GM13976 (cell line): ENCODE measurements at regions not wholly inside any gene's neighbourhood (a gene's known extent, or its start where the extent isn't known, plus 50 kb on each side); places are given as distances from the start of the nearest gene placed in this dataset.

Experiments used
- DNase-seq: peaks from one replicate; pipeline ENCODE4 v3.0.0; 2012; ENCODE audit warnings: low spot score
- in situ Hi-C: fragments of 300-500 bp; cut with MboI; formaldehyde crosslinking; loops from one replicate; pipeline ENCODE4 v1.12.0; 2022; ENCODE audit warnings: low sequenced_read_pairs, mixed read lengths, inconsistent platforms; ENCODE audit not compliant: unreplicated experiment
- TF ChIP-seq, protein P1 (sequence below): IDR thresholded peaks from 2 replicates; pipeline ENCODE4 v1.5.1; 2012; ENCODE audit warnings: borderline replicate concordance, mild to moderate bottlenecking; ENCODE audit not compliant: insufficient read depth; ENCODE audit errors: extremely low read depth, missing control alignments, control extremely low read depth

DNA sequence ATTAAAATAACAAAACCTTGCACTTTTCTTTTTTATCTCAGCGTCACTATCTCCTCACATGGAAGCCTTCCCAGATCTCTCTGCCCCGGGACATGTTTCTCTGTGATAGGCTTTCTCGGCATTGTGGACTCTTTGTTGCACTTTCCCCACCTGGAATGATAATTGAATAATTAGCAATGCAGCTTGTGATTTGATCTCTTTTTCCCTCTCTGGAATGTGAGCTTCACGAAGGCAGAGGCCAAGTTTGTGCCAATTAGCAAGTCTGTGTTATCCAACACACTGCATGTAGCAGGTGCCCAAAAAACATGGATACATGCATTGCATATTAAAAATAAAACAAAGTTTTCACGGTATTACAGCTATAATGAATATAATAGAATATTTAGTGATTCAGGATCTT, 431.2 kb downstream of the HAPSTR1 start:
- in situ Hi-C loops = no loop called here
- TF ChIP-seq, protein P1, sequence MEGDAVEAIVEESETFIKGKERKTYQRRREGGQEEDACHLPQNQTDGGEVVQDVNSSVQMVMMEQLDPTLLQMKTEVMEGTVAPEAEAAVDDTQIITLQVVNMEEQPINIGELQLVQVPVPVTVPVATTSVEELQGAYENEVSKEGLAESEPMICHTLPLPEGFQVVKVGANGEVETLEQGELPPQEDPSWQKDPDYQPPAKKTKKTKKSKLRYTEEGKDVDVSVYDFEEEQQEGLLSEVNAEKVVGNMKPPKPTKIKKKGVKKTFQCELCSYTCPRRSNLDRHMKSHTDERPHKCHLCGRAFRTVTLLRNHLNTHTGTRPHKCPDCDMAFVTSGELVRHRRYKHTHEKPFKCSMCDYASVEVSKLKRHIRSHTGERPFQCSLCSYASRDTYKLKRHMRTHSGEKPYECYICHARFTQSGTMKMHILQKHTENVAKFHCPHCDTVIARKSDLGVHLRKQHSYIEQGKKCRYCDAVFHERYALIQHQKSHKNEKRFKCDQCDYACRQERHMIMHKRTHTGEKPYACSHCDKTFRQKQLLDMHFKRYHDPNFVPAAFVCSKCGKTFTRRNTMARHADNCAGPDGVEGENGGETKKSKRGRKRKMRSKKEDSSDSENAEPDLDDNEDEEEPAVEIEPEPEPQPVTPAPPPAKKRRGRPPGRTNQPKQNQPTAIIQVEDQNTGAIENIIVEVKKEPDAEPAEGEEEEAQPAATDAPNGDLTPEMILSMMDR = no peak
- no peak for DNase-seq

DNA sequence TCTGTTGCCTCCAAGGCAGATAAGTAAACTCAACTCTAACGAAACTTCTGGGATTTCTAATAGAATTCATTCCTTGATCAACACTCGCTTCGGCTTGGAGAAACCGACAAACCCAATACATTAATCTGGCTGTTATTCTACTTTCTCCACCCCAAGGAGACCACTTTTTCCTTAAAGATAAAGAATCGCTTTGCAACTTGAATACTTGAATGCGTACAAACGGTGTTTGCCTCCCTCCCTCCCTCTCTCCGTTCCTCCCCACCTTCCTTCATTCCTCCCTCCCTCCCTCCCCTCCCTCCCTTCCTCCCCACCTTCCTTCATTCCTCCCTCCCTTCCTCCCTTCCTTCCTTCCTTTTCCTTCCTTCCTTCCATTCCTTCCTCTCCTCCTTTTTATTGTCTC, 432.6 kb downstream of the HAPSTR1 start:
- DNase-seq = no peak
- in situ Hi-C loops = no loop called here
- TF ChIP-seq, protein P1 = no peak

DNA sequence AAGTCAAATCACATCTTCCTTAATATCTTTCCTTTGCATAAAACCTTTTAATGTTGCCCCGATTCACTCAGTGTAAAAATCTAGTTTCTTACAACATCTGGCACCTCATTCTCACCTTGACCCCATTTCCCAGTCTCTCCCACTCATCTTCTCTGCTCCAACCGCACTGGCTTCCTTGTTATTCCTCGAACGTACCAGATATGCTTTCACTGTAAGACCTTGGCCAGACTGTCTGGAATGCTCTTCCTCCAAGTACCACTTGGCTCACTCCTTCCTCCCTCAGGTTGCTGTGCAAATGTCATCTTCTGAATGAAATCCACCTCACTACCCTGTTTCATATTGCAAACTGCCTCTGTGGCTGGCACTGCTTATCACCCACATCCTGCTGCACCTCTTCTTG, 433.6 kb downstream of the HAPSTR1 start:
- TF ChIP-seq, protein P1 = no peak
- in situ Hi-C loops = no loop called here
- no peak for DNase-seq

GRCh38 chr16:9526791-9527190, 435.3 kb downstream of the HAPSTR1 start:
- no peak for DNase-seq
- TF ChIP-seq, protein P1 = no peak
- in situ Hi-C loops = no loop called here

DNA sequence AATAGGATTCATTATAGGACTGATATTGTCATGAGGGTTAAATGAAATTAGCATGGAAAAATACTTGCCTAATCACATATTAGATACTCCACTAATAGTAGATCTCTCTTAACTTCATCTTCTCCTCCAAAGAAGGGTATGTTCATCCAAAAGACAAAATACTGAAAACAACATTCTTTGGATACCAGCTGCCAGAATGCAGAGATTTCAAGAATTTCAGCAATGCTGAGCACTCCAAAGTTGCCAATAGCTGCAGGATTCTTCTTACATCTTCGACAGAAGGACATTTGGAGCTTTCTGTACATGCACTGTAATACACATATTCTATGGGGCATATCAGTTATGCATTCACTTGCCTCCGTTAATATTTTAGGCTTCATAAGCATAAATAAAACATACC, 436.5 kb downstream of the HAPSTR1 start:
- no peak for DNase-seq
- in situ Hi-C loops = no loop called here

GRCh38 chr16:9528511-9529079, 437.2 kb downstream of the HAPSTR1 start:
- in situ Hi-C loops = no loop called here
- TF ChIP-seq, protein P1 = no peak
- no peak for DNase-seq

More for the DNA sequence above, 436.5 kb downstream of the HAPSTR1 start:
- TF ChIP-seq, protein P1 = no peak
